Fibroblast of lung (primary cell): ENCODE measurements at regions not wholly inside any gene's neighbourhood (a gene's known extent, or its start where the extent isn't known, plus 50 kb on each side); places are given as distances from the start of the nearest gene placed in this dataset.
A peak's percentile ranks its signal among the peaks of the same experiment; 100 is the strongest.

Experiments used
- DNase-seq, 2 donors: peaks; one replicate each; pipeline versions ENCODE4 v3.0.0 to v3.0.0-alpha.2; 2010; ENCODE audit warnings: low read depth in 2 of 2
- H2AFZ ChIP-seq: 2 replicates; pipeline ENCODE4 v1.5.1; 2012; ENCODE audit warnings: low read length, control low read depth, inconsistent platforms
- H3K27ac ChIP-seq: 2 replicates; pipeline ENCODE4 v1.5.1; 2011; ENCODE audit warnings: low read length, control low read depth; ENCODE audit not compliant: insufficient read depth
- H3K27me3 ChIP-seq: 2 replicates; pipeline ENCODE4 v1.5.1; 2011; ENCODE audit warnings: mild to moderate bottlenecking, low read length; ENCODE audit not compliant: control insufficient read depth, insufficient read depth
- H3K36me3 ChIP-seq: 2 replicates; pipeline ENCODE4 v1.5.1; 2011; ENCODE audit warnings: low read length; ENCODE audit not compliant: control insufficient read depth, insufficient read depth
- H3K4me1 ChIP-seq: 2 replicates; pipeline ENCODE4 v1.5.1; 2011; ENCODE audit warnings: low read length; ENCODE audit not compliant: control insufficient read depth, insufficient read depth; ENCODE audit errors: extremely low read depth
- H3K4me2 ChIP-seq: 2 replicates; pipeline ENCODE4 v1.5.1; 2011; ENCODE audit warnings: low read length, control low read depth; ENCODE audit not compliant: insufficient read depth; ENCODE audit errors: extremely low read depth
- H3K4me3 ChIP-seq, 4 experiments: fragments of 200-600 bp in 1 of 4; sonication (generic) in 1 of 4; replicated peaks in 1 of 4; 2 replicates each; pipeline ENCODE4 v1.5.1; 2011 to 2016; ENCODE audit warnings: low read length in 4 of 4, low read depth in 3 of 4, mild to moderate bottlenecking in 3 of 4, control low read depth in 2 of 4, inconsistent platforms in 1 of 4, mixed read lengths in 1 of 4; ENCODE audit not compliant: insufficient read depth in 1 of 4; ENCODE audit errors: control extremely low read depth in 1 of 4
- H3K79me2 ChIP-seq: 2 replicates; pipeline ENCODE4 v1.5.1; 2012; ENCODE audit warnings: mild to moderate bottlenecking, low read length, inconsistent platforms; ENCODE audit not compliant: control insufficient read depth, insufficient read depth
- H3K9ac ChIP-seq: 2 replicates; pipeline ENCODE4 v1.5.1; 2011; ENCODE audit warnings: mild to moderate bottlenecking, low read length, control low read depth; ENCODE audit not compliant: insufficient read depth
- H3K9me3 ChIP-seq: 2 replicates; pipeline ENCODE4 v1.5.1; 2012; ENCODE audit warnings: low read depth, low read length; ENCODE audit not compliant: control insufficient read depth, insufficient read depth
- H4K20me1 ChIP-seq: 2 replicates; pipeline ENCODE4 v1.5.1; 2011; ENCODE audit warnings: low read length; ENCODE audit not compliant: control insufficient read depth, insufficient read depth; ENCODE audit errors: extremely low read depth
- EZH2 ChIP-seq: IDR thresholded peaks from 2 replicates; pipeline ENCODE4 v1.5.1; 2012; ENCODE audit warnings: low read length, control low read depth, mild to moderate bottlenecking; ENCODE audit errors: missing control alignments
- TF ChIP-seq, protein P1 (sequence below), 2 donors: IDR thresholded peaks in 1 of 2; conservative IDR thresholded peaks in 1 of 2; 1 replicate in 1 of 2; 2 replicates in 1 of 2; pipeline ENCODE4 v1.5.1; 2011 to 2012; ENCODE audit warnings: low read length in 2 of 2, control low read depth in 1 of 2, inconsistent platforms in 1 of 2, low read depth in 1 of 2, mild to moderate bottlenecking in 1 of 2

DNA sequence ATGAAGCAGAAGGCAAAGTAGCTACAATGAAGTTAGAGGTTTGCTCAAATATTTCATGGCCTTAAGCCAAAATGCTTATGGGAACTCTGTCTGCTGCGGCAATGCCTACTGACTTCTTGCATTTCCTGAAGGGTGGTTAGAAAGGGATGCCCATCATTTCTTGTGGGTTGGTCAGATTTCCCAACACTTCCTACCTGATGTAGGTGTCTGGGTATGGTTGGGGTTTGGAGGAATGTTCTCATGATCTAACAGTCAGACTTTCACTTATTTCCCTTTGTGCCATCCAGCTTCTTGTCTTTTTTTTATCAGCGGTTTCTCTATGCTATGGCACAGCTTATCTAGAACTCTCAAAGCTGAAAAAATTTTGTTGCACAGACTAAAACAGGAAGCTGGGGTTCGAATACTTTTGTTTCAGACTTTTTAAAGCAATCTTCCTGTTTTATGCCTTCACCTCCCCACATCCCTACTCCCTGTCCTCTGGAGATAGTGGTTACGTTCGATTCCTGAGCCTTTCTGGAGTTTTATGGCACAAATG is 307.7 kb downstream of the USP25 start:
- Histone ChIP-seq H3K9ac (no peak overlapping the region), H3K27ac (no peak overlapping the region)
- no peak for TF ChIP-seq EZH2
- TF ChIP-seq, protein P1, sequence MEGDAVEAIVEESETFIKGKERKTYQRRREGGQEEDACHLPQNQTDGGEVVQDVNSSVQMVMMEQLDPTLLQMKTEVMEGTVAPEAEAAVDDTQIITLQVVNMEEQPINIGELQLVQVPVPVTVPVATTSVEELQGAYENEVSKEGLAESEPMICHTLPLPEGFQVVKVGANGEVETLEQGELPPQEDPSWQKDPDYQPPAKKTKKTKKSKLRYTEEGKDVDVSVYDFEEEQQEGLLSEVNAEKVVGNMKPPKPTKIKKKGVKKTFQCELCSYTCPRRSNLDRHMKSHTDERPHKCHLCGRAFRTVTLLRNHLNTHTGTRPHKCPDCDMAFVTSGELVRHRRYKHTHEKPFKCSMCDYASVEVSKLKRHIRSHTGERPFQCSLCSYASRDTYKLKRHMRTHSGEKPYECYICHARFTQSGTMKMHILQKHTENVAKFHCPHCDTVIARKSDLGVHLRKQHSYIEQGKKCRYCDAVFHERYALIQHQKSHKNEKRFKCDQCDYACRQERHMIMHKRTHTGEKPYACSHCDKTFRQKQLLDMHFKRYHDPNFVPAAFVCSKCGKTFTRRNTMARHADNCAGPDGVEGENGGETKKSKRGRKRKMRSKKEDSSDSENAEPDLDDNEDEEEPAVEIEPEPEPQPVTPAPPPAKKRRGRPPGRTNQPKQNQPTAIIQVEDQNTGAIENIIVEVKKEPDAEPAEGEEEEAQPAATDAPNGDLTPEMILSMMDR (conservative IDR thresholded peaks at IDR 0.05 in 1 of 2, IDR thresholded peaks at IDR 0.05 in 1 of 2; ENCODE audit: low read depth in 1 of 2, low read length in 2 of 2), result no peak

DNA sequence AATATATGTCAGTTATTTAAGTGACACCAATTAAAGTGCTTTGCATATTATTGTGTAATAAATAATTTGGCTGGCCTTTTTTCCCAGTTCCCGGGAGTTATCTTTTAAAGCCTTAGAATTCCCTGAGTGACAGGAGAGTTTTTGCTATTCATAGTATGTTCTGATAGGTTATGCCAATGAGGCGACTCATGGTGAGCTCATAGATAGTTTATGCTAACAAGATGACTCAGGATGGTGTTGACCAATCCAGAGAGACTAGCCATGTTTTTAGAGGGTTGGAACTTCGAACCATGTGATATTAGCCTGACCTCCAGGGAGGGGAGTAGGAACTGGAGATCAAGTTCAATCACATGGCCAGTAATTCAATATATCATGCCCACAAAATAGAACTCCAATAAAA is 310.8 kb downstream of the USP25 start:
- Histone ChIP-seq H3K27ac (no peak overlapping the region), H3K9me3 (no peaks in the 10 kb centered on the region), H3K9ac (no peak overlapping the region), H2AFZ (no peak overlapping the region), H3K4me2 (no peak overlapping the region), H3K27me3 (no peaks in the 10 kb centered on the region), H4K20me1 (no peaks in the 10 kb centered on the region), H3K36me3 (no peaks in the 10 kb centered on the region), H3K79me2 (no peaks in the 10 kb centered on the region), H3K4me3 (no peak overlapping the region), H3K4me1 (no peaks in the 10 kb centered on the region)
- TF ChIP-seq, protein P1 (conservative IDR thresholded peaks at IDR 0.05 in 1 of 2, IDR thresholded peaks at IDR 0.05 in 1 of 2; ENCODE audit: low read depth in 1 of 2, low read length in 2 of 2), result no peak
- TF ChIP-seq EZH2, result no peak
- peak; percentile 54 to 57 for DNase-seq

More for the DNA sequence above, 307.7 kb downstream of the USP25 start:
- no peaks in the 10 kb centered on the region for H3K27me3 ChIP-seq
- no peaks in the 10 kb centered on the region for H4K20me1 ChIP-seq
- no peaks in the 10 kb centered on the region for H3K4me1 ChIP-seq
- DNase-seq, result peak in 1 of 2 donors; percentile 72
- no peaks in the 10 kb centered on the region for H3K79me2 ChIP-seq
- H2AFZ ChIP-seq, result no peak overlapping the region
- H3K4me3 ChIP-seq, result no peak overlapping the region
- no peaks in the 10 kb centered on the region for H3K36me3 ChIP-seq
- no peaks in the 10 kb centered on the region for H3K9me3 ChIP-seq
- H3K4me2 ChIP-seq, result no peak overlapping the region

DNA sequence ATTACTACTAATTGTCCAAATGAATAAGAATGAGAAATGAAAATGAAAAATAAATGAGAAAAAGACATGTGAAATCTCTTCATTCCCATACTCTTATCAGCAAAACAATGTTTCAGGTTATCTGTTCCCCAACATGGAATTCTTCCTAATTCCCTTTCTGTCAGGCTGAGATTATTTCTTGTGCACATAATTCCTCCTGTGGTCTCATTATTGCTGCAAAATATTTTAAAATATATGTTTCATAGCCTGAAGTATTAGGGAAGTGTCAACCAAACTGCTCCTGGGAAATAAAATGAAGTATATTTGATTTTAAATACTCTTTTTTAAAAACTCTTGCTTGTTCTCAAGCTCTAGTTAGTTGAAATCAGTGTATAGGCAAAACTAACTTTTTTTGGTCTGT is 314.9 kb downstream of the USP25 start:
- H3K4me2 ChIP-seq, result no peak overlapping the region
- H3K9ac ChIP-seq, result no peak overlapping the region
- H3K9me3 ChIP-seq, result no peaks in the 10 kb centered on the region
- no peaks in the 10 kb centered on the region for H3K79me2 ChIP-seq
- TF ChIP-seq EZH2, result no peak
- H3K4me3 ChIP-seq, result no peak overlapping the region
- no peak overlapping the region for H2AFZ ChIP-seq
- H3K27ac ChIP-seq, result no peak overlapping the region
- no peak for DNase-seq
- no peaks in the 10 kb centered on the region for H3K36me3 ChIP-seq
- no peaks in the 10 kb centered on the region for H3K27me3 ChIP-seq
- no peaks in the 10 kb centered on the region for H4K20me1 ChIP-seq
- H3K4me1 ChIP-seq, result no peaks in the 10 kb centered on the region
